GM10266 (cell line): ENCODE measurements at regions not wholly inside any gene's neighbourhood (a gene's known extent, or its start where the extent isn't known, plus 50 kb on each side); places are given as distances from the start of the nearest gene placed in this dataset.

ENCODE experiments used
- DNase-seq: peaks from one replicate; pipeline ENCODE4 v3.0.0; 2012; ENCODE audit errors: extremely low spot score
- TF ChIP-seq, protein P1 (sequence below): IDR thresholded peaks from 2 replicates; pipeline ENCODE4 v1.5.1; 2012; ENCODE audit warnings: mild to moderate bottlenecking, low read depth; ENCODE audit not compliant: control insufficient read depth, insufficient read depth; ENCODE audit errors: missing control alignments

DNA sequence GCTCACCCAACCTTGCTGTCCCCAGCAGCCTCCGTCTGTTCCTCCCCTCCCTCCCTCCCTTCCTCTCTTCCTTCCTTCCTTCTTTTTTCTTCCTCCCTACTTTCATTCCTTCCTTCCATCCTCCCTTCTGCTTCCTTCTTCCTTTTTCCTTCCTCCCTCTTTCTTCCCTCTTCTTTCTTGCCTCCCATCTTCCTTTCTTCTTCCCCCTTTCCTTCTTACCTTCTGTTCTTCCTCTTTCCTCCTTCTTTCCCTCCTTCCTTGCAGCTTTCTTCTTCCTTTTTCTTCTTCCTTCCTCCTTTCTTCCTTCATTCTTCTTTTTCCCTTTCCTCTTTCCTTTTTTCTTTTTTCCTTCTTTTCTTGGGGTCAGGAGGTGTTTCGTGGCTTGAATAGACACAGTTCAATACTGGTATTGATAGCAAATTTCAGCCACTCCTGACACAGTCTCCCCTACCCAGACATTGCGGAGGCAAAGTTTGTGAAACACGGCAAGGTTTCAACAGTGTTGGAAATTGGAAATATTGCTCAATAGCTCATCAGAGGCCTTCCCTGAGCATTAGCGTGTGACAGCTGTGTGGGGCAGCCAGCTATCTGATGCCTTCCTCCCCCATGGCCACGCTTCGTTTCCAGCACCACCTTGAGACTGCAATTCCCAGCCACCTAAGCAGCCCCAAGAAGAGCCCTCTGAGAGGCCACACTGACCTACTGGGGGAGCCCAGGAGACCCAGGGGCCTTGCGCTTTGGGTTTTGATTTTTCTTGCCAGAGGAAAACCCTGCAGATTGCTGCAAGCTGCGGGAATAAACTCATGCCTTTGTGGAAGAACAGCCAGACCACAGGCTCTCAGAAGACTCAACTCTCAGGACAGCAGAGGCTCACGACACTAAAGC is 82.2 kb downstream of the KLF15 start:
- no peak for DNase-seq
- TF ChIP-seq, protein P1, sequence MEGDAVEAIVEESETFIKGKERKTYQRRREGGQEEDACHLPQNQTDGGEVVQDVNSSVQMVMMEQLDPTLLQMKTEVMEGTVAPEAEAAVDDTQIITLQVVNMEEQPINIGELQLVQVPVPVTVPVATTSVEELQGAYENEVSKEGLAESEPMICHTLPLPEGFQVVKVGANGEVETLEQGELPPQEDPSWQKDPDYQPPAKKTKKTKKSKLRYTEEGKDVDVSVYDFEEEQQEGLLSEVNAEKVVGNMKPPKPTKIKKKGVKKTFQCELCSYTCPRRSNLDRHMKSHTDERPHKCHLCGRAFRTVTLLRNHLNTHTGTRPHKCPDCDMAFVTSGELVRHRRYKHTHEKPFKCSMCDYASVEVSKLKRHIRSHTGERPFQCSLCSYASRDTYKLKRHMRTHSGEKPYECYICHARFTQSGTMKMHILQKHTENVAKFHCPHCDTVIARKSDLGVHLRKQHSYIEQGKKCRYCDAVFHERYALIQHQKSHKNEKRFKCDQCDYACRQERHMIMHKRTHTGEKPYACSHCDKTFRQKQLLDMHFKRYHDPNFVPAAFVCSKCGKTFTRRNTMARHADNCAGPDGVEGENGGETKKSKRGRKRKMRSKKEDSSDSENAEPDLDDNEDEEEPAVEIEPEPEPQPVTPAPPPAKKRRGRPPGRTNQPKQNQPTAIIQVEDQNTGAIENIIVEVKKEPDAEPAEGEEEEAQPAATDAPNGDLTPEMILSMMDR, result no peak

DNA sequence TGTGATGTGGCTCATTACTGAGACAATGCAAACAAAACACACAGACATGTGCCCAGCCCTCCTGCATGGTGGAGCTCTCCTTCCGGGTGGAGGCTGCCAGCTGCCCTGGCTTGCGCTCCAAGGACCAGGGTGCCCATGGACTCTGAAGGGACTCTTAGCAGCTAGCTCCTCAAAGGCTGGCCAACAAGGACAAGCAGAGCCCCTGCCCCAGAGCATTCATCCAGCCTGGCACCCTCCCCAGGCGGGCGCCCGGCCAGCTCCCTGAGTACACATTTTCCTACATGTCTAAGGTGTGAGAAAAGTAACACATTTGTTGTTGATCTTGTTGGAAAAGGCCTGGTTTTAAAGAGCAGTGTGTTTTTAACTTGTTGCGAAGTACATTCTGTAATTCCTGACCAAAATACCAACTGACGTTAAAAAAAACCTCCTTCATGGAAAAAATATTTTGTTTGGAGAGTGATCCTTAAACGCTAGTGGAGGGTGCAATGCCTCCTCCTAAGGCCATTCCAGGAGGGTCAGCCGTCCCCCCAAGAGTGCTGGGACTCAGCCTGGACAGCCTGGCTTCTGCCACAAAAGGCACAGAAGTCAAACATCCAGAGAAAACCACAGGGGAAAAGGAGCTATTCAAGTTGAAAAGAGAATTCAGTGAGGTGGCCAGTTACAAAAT is 86.9 kb downstream of the KLF15 start:
- DNase-seq, result no peak
- TF ChIP-seq, protein P1, result no peak

DNA sequence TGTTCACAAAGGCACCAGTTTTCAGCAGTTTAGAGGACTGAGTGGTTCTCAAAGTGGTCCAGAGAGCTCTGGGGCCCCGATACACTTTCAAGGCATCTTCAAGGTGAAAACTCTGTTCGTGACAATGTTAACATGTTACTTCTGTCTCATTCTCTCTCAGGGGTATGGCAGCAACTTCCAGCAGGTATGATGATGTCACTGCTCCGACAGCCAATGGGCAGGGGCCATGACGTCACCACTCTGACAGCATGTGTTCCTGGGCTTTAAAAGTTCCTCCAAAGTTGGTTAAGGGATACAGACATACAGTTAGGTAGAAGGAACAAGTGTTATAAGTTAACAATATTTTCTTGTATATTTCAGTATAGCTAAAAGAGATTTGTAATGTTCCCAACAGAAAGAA is 87.9 kb downstream of the KLF15 start:
- TF ChIP-seq, protein P1, result no peak
- no peak for DNase-seq

DNA sequence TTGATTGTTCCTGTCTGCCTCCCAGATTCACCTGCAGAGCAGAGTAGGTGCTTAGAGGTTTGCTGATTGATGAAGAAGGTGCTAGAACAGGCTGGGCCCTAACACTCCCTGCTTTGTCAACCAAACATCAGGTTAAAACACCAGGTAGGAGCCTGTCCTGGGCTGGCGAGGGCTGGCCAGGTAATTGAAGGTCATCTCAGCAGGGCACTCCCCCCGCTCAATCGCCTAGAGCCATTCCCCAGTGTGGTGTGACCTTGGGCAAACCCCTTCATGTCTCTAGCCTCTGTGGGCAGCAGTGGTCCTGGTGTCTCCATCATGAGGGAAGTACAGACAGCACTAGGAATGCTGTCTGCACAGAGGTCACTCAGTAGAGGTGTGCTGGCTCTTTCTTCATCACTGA is 88.3 kb downstream of the KLF15 start:
- no peak for DNase-seq
- TF ChIP-seq, protein P1, result no peak

DNA sequence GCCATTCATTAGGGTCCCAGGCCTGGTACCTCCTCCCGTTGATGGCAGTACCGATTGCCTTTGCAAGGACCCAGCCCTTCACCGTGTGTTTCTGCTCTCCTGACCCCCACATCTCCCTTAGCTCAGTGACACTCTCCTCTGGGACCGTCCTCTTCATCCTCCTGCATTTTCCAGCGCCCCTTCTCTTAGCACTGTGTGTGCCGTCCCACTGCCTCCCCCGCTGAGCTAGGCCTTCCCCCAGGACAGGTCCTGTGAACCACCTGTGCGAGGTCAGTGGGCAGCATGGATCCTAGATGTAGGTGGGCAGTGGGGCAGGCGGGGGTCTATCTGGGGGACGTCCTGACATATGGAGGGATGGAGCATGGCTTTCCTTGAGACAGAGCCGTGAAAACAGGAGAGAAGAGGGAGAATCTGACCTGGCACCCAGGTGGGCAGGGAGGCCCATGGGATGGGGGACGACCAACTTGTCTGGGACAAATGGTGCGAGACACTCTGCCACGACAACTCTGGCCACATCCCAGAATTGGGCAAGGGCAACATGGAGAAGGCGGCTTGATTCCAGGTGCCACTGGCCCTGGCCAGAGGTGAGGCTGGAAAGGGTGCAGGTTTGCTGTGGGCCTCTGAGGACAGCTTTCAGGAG is 87.7 kb upstream of the ALDH1L1 start:
- TF ChIP-seq, protein P1, result no peak
- DNase-seq, result no peak

DNA sequence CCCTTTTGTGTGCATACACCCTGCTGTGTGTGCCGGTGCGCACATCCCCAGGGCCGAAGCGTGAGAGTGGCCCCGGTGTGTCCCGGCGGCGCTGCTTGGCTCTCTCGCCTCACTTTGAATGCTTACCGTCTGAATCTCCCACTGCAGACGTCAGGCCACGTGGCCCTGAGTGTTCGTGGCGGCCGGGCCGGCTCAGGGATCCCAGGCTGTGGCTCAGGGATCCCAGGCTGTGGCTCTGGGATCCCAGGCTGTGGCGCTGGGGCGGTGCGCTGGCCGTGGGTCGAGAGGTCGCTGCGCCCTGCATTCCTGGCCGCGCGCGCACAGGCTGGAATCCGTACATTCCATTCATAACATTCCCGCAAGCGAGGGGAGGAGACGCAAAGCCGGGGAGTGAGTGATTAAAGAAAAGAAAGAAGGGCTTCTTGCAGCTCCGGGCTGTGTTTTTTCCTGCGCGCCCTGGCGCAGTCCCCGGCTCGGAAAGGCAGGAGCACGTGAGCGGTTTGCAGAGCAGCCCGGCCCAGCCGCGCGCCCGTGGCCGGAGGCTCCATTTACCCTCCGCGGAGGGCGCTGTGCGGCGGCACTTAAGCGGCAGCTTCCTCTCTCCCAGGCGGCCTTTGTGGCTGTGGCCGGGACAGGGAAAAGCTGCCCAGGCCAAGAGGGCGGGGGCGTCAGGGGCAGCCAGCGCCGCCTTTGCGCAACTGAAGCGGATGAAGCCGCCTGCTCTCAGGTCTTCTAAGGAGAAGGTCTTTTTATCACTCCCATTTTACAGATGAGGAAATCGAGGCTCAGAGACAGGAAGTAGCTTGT is 87.0 kb upstream of the ALDH1L1 start:
- TF ChIP-seq, protein P1, result no peak
- DNase-seq, result no peak
